Smooth muscle cell (in vitro differentiated cells): ENCODE measurements at regions not wholly inside any gene's neighbourhood (a gene's known extent, or its start where the extent isn't known, plus 50 kb on each side); places are given as distances from the start of the nearest gene placed in this dataset.

Experiments
- DNase-seq: peaks from one replicate; lab custom pipeline; 2025; ENCODE audit not compliant: unreplicated experiment; lab: John Stamatoyannopoulos, UW
- H2AFZ ChIP-seq: fragments of 200-600 bp; sonication (generic); 2 replicates; pipeline ENCODE4 v1.6.0; 2016; ENCODE audit warnings: antibody characterized with exemption, low read depth, mild to moderate bottlenecking
- H3F3A ChIP-seq: fragments of 200-600 bp; sonication (generic); 2 replicates; pipeline ENCODE4 v1.6.0; 2017; ENCODE audit warnings: antibody characterized with exemption, low read depth
- H3K27ac ChIP-seq: fragments of 200-600 bp; sonication (generic); 2 replicates; pipeline ENCODE4 v1.5.1; 2016; ENCODE audit warnings: low read depth, mild to moderate bottlenecking
- H3K27me3 ChIP-seq: fragments of 200-600 bp; sonication (generic); 2 replicates; pipeline ENCODE4 v1.6.1; 2016; ENCODE audit warnings: low read depth, mild to moderate bottlenecking
- H3K36me3 ChIP-seq: fragments of 200-600 bp; sonication (generic); 2 replicates; pipeline ENCODE4 v1.5.1; 2016; ENCODE audit warnings: low read depth
- H3K4me1 ChIP-seq: fragments of 200-600 bp; sonication (generic); 2 replicates; pipeline ENCODE4 v1.5.1; 2016; ENCODE audit warnings: low read depth
- H3K4me2 ChIP-seq: fragments of 200-600 bp; sonication (generic); 2 replicates; pipeline ENCODE4 v1.6.0; 2016; ENCODE audit warnings: mild to moderate bottlenecking
- H3K4me3 ChIP-seq: fragments of 200-600 bp; sonication (generic); 2 replicates; pipeline ENCODE4 v1.5.1; 2016; ENCODE audit warnings: mild to moderate bottlenecking
- H3K79me2 ChIP-seq: fragments of 200-600 bp; sonication (generic); 2 replicates; pipeline ENCODE4 v1.6.0; 2016; ENCODE audit warnings: low read depth, mild to moderate bottlenecking
- H3K9ac ChIP-seq: fragments of 200-600 bp; sonication (generic); 2 replicates; pipeline ENCODE4 v1.6.0; 2016; ENCODE audit warnings: low read depth
- H3K9me3 ChIP-seq: fragments of 200-600 bp; sonication (generic); replicated peaks from 2 replicates; pipeline ENCODE4 v1.5.1; 2016; ENCODE audit warnings: low read depth
- H4K20me1 ChIP-seq: fragments of 200-600 bp; sonication (generic); 2 replicates; pipeline ENCODE4 v1.6.0; 2016; ENCODE audit warnings: low read depth
- CTCF ChIP-seq: fragments of 200-600 bp; sonication (generic); IDR thresholded peaks from 2 replicates; pipeline ENCODE4 v1.5.1; 2017; ENCODE audit warnings: borderline replicate concordance, mild to moderate bottlenecking, antibody characterized with exemption; ENCODE audit not compliant: insufficient read depth, poor library complexity, severe bottlenecking
- whole genome bisulfite sequencing: methylation state at CpG from one replicate; pipeline ENCODE4 v1.1.7; 2016; ENCODE audit warnings: low lambda C conversion rate; 5-methylcytosine and 5-hydroxymethylcytosine counted together

- no peak for TF ChIP-seq CTCF
- H3K36me3 ChIP-seq = no peaks in the 10 kb centered on the region
- no peak overlapping the region for H2AFZ ChIP-seq
- DNase-seq = no peak
- H3K27ac ChIP-seq = no peak overlapping the region
- no peak overlapping the region for H3K4me3 ChIP-seq
- no peaks in the 10 kb centered on the region for H3K9me3 ChIP-seq
- H3K79me2 ChIP-seq = no peaks in the 10 kb centered on the region
- no peaks in the 10 kb centered on the region for H4K20me1 ChIP-seq
- H3K4me2 ChIP-seq = no peak overlapping the region
- no peaks in the 10 kb centered on the region for H3K4me1 ChIP-seq
- no peak overlapping the region for H3K9ac ChIP-seq
- no peaks in the 10 kb centered on the region for H3F3A ChIP-seq
- 67% methylated on average over 2 of the region's 2 CpGs for WGBS
- no peaks in the 10 kb centered on the region for H3K27me3 ChIP-seq
These were observed 262.5 kb upstream of the CAND1 start for GRCh38 chr12:67006610-67007009.

DNA sequence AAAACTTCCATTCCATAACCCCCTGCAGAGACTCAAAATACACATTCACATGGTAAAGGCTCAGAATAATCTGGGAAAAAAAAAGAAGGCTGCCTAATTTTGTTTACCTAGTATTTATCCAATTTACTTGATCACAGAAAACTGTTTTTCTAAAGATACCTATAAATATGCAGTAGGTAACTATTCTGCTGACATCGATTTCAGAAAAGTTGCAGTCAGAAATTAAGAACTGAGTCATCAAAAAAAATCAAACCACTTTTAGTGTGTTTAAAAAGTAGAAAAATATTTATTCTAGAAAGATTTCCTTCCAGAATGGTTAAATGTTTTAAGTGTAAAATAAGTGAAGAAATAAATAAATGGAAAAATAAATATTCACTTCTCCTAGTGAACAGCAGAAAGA, 254.5 kb upstream of the CAND1 start:
- H3K9me3 ChIP-seq = no peaks in the 10 kb centered on the region
- H3K27me3 ChIP-seq = no peaks in the 10 kb centered on the region
- no peaks in the 10 kb centered on the region for H4K20me1 ChIP-seq
- no peaks in the 10 kb centered on the region for H3K36me3 ChIP-seq
- no peaks in the 10 kb centered on the region for H3F3A ChIP-seq
- DNase-seq = no peak
- peaks cover 18% of the 10 kb centered on the region for H3K4me1 ChIP-seq
- no peak overlapping the region for H3K27ac ChIP-seq
- H3K9ac ChIP-seq = no peak overlapping the region
- WGBS = 100% methylated on average over 1 of the region's 1 CpG
- no peaks in the 10 kb centered on the region for H3K79me2 ChIP-seq
- H3K4me3 ChIP-seq = no peak overlapping the region
- TF ChIP-seq CTCF = no peak
- H3K4me2 ChIP-seq = no peak overlapping the region
- H2AFZ ChIP-seq = no peak overlapping the region

GRCh38 chr12:67018105-67018504, 251.1 kb upstream of the CAND1 start:
- H3K4me3 ChIP-seq = no peak overlapping the region
- WGBS = 94% methylated on average over 5 of the region's 5 CpGs
- no peaks in the 10 kb centered on the region for H4K20me1 ChIP-seq
- H3K79me2 ChIP-seq = no peaks in the 10 kb centered on the region
- H3K27ac ChIP-seq = no peak overlapping the region
- peaks cover 18% of the 10 kb centered on the region for H3K4me1 ChIP-seq
- TF ChIP-seq CTCF = no peak
- H3K36me3 ChIP-seq = no peaks in the 10 kb centered on the region
- no peaks in the 10 kb centered on the region for H3F3A ChIP-seq
- no peaks in the 10 kb centered on the region for H3K27me3 ChIP-seq
- no peaks in the 10 kb centered on the region for H3K9me3 ChIP-seq
- no peak overlapping the region for H2AFZ ChIP-seq
- no peak overlapping the region for H3K4me2 ChIP-seq
- no peak for DNase-seq
- no peak overlapping the region for H3K9ac ChIP-seq

DNA sequence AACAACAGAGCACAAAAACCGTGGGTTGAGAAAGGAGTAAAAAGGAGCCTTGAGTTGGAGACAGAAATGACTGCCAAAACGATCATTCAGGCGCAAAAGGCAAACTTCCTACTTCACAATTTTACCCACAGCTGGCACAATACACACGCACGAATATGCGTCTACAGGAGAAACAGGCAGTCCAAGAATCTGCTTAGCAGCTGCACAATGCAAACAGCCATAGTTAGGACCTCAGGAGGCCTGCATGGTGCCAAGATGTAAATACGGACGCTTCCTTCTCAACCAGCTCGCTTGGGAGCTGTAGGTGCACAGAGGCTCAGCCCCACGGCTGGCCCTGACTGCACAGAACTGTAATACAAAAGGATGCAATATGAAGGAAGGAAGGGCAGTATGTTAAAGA, 250.1 kb upstream of the CAND1 start:
- WGBS = 83% methylated on average over 10 of the region's 10 CpGs
- no peak overlapping the region for H3K9ac ChIP-seq

More for the DNA sequence above, 250.1 kb upstream of the CAND1 start:
- TF ChIP-seq CTCF = no peak
- no peaks in the 10 kb centered on the region for H3K9me3 ChIP-seq
- no peak overlapping the region for H3K4me2 ChIP-seq
- H3K4me1 ChIP-seq = peaks cover 15% of the 10 kb centered on the region
- no peak overlapping the region for H2AFZ ChIP-seq
- no peaks in the 10 kb centered on the region for H3K27me3 ChIP-seq
- H3K4me3 ChIP-seq = no peak overlapping the region
- no peaks in the 10 kb centered on the region for H3K36me3 ChIP-seq
- no peaks in the 10 kb centered on the region for H4K20me1 ChIP-seq
- H3F3A ChIP-seq = no peaks in the 10 kb centered on the region
- no peak overlapping the region for H3K27ac ChIP-seq
- H3K79me2 ChIP-seq = no peaks in the 10 kb centered on the region
- DNase-seq = no peak
